HT-29 (cell line): ENCODE measurements at regions not wholly inside any gene's neighbourhood (a gene's known extent, or its start where the extent isn't known, plus 50 kb on each side); places are given as distances from the start of the nearest gene placed in this dataset.
A peak's percentile ranks its signal among the peaks of the same experiment; 100 is the strongest.

Experiments used
- DNase-seq: peaks from one replicate; pipeline ENCODE4 v3.0.0-alpha.2; 2015; ENCODE audit warnings: low spot score

DNA sequence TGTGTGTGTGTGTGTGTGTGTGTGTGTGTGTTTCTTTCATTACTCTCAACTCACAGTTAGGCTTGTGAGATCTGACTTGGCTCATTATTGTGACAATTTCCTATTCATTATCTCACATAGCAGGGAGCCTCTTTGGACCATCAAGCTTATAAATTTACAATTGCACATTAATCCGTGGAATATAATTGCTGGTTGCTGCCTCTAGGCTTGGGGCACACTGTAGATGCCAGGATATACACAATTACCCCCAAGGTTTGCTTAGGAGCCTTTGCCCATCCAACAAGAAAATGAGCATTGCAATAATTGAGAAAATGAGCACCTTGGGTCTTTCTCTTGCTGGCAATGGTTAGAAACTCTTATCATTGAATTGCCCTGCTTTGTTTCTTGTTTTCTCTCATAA, 161.6 kb upstream of the DMRTA1 start:
- DNase-seq = no peak

- DNase-seq = no peak
Measured at GRCh38 chr9:22286661-22287060, 160.0 kb upstream of the DMRTA1 start.

DNA sequence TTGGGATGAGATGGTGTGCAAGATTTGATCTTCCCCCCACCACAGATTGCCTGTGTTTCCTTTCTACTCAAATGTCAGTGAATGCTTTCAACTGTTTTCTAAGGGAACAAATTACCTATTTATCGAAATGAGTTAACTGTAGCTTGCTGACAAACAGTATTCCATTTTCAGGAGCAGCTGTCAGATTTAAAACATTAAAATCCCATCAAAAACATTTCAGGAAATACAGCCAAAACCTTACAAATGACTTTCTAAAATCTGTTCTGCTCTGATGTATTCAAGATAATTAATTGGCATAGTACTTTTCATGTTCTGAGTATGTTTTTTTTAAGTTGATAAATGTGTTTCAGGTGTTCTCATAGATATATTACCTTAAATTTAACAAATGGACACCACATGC, 158.0 kb upstream of the DMRTA1 start:
- DNase-seq = no peak

DNA sequence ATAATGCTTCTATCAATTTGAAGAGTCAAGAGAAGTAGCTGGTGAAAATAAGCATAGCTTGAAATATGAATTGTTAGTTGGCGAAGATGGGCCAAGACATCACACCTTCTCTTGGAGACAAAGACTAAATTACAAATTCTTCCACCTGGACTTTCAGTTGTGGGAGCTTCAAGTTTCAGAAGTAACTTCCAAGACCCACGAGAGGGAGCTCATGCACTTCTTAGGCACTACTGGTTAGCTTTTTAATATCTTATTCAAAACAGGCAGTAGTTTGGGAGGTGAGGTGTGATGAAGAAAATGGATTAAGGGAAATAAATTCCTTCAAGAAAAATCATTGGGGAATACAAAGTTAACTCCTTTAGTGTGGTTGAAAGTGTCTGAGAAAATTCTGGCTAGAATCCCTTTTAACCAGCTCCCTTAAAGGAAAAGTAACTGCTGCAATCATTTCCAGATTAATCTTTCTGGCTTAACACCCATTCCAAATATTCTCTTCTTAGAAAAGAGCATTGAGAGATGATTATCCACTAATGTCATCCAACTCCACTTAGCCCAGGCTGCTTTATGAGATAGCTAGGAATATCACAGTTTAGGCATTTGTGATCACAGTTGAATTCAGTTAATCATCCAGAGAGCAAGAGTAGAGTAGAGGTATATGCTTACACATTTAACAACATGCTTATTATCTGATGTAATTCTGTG, 139.5 kb upstream of the DMRTA1 start:
- peak; percentile 66 for DNase-seq

GRCh38 chr9:22308177-22308576, 138.4 kb upstream of the DMRTA1 start:
- peak; percentile 13 for DNase-seq

DNA sequence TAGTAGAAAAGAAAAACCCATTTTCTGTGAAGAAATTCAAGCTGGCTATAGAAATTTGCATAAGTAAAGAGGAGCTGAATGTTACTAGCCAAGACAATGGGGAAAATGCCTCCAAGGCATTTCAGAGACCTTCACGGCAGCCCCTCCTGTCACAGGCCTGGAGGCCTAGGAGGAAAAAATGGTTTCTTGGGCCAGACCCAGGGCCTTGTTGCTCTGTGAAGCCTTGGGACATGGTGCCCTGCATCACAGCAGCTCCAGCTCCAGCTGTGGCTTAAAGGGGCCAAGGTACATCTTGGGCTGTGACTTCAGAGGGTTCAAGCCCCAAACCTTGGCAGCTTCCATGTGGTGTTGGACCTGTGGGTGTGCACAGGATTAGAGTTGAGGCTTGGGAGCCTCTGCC, 130.0 kb upstream of the DMRTA1 start:
- no peak for DNase-seq

- DNase-seq = no peak
Measured at GRCh38 chr9:22331533-22331932, 115.1 kb upstream of the DMRTA1 start.

DNA sequence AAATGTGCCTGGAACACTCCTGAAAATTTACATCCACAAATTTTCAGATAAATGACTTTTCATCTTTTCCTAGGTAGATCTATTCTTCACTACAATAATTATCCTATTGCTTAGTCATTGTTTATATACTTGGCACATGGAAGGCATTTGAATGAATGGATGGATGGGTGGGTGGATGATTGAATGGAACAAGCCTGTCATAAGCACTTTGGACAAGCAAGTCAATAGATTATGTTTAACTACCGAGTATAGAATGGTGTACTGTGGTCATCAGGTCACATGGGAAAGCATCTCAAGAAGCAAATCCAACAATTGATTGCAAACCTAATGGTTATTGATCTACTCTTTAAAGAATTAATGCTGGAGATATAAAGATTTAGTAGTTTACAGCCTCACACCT, 114.4 kb upstream of the DMRTA1 start:
- DNase-seq = no peak

- DNase-seq = no peak
Measured at GRCh38 chr9:22337261-22337660, 109.4 kb upstream of the DMRTA1 start.

GRCh38 chr9:22342491-22343217, 104.0 kb upstream of the DMRTA1 start:
- no peak for DNase-seq

DNA sequence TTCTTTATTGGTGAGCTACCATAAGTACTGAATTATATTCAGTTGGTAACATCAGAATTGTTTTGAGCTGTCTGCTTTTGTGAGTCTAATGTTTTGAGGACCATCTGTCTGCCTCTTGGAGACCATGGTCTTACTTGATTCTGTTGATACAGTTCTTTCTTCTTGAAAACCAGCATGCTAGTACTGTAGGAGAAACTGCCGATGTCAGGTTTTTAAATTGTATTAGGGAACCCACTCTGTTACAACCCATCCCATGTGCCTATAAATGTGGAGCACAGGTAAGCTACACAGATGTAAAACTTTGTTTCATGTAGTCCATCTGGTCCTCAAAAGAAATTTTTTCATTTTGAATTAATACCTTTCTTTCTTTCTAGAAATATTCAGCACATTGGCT, 103.4 kb upstream of the DMRTA1 start:
- DNase-seq = no peak

DNA sequence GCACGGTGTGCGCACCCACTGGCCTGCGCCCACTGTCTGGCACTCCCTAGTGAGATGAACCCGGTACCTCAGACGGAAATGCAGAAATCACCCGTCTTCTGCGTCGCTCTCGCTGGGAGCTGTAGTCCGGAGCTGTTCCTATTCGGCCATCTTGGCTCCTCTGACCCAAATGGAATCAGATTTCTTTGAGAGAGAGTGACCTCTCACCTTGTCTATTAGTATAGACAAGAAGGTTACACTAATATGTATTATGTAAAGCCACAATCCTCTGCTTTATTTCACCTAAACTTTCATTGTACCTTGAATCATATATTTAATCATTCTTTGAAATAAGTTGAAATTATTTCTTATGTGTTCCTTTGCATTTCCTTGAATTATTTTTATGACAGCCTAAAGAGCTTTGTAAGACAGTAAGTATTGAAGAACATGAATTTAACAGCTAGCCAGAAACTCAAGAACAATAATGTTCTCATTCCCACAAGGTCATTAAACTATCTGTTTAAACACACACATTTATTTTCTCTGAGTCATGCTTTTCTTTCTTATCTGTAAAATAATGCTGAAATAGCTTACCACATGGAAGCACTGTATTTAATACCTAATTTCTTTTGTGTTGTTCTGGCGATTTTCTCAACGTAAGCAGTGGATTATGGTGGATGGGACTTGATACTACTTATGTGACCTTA, 91.8 kb upstream of the DMRTA1 start:
- DNase-seq = no peak

GRCh38 chr9:22356985-22357384, 89.6 kb upstream of the DMRTA1 start:
- no peak for DNase-seq

DNA sequence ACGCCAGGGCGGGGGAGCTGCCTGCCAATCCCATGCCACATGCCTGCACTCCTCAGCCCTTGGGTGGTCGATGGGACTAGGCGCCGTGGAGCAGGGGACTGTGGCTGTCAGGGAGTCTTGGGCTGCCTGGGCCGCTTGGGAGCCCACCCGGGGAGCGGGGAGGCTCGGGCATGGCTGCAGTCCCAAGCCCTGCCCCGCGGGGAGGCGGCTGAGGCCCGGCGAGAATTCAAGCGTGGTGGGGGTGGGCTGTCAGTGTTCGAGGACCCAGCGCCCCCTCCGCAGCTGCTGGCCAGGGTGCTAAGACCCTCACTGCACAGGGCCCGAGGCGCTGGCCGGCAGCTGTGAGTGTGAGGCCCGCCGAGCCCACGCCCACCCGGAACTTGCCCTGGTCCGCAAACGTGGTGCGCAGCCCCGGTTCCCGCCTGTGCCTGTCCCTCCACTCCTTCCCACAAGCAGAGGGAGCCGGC, 83.2 kb upstream of the DMRTA1 start:
- DNase-seq = no peak

DNA sequence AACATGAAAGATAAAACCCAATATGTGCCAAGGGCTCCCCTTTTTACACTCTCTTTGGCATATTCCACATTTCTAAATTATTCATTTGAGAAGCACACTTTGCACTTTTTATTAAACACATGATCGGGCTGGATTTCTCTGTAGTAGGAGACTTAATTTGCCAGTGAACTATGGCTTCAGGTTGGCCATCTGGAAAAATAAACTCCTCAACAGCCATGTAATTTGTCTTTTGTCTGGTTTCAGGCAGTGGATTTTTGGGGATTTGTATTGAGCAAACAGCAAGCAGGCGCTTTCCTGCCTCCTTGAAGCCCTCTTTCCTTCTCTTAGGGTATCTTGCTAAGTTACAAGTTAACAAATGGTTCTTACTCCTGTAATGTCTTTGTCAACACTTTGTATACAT, 73.0 kb upstream of the DMRTA1 start:
- DNase-seq = no peak

DNA sequence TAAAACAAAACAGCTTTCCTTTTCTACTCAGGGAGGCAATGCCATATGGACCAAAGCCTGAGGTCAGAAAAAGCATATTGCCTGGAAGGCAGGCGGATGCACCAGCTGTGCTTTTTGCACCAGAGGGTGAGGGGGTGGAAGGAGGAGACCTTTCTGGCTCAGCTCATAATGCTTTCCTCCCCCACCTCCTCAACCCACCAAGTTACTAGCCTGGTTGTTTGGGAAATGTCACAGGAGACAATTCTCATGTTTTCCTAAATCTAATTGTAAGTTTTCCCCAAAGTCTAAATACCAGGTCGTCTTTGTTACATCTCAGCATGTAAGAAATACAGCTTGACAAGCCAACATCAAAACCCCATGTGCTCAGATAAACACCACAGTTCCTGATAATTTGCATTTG, 72.6 kb upstream of the DMRTA1 start:
- DNase-seq = no peak

DNA sequence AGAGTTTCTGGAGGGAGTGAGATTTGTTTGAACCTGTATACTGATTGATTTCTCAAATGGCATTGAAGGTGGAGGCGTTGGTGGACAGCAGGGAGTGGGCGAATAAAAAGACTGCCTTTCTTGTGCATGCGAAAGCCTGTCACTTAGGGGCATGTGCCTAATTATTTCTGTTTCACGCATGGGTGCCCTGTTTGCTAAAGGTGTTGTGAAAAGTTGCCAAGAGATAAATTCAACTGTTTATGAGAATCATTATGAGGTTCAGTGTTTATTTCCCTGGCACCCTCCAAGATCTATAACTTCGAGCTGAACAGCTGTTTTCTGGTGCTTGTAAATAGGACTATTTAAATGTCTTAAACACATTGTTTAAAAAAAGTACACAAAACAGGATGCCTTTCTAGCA, 67.4 kb upstream of the DMRTA1 start:
- DNase-seq = no peak

DNA sequence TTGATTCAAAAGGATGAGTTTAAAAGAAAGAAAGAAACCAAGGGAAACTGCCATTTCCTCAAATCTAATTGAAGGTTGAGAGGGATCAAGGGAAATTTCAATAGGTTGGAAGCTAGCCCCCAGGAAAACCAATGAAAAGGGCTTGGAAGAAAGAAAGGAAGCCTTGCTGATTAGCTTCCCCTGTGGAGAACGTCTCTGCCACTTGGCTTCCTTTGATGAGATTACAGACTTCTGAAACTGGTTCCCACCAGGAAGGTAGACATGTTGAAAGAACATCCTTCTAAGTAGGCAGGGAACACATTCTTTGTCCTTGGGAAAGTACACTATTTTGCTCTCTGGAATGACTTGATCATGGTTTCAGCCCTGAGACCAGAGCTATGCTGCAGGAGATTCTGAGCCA, 65.5 kb upstream of the DMRTA1 start:
- DNase-seq = no peak

- no peak for DNase-seq
Measured at GRCh38 chr9:22382331-22382730, 64.3 kb upstream of the DMRTA1 start.

DNA sequence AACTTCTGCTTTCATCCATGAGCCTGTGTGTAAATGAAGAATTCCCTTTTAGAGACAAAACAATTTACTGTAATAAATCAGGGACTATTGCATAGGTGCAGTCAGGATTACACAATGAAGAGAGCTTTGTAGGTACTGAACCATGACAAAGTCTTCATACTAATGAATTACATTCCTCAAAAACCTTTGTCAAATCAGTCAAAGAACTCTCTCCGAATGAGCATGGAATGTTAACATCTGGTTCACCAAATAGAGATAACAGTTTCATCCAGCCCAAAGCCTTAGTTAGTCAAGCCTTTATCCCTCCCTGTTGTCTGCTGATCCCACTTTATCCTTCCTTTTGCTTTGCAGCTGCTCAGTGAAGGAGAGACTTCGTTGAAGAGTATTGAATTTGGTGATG, 62.9 kb upstream of the DMRTA1 start:
- DNase-seq = no peak

- no peak for DNase-seq
Measured at GRCh38 chr9:22389271-22389670, 57.4 kb upstream of the DMRTA1 start.

- DNase-seq = no peak
Measured at GRCh38 chr9:22392523-22392922, 54.1 kb upstream of the DMRTA1 start.

GRCh38 chr9:22395687-22396141, 50.9 kb upstream of the DMRTA1 start:
- peak; percentile 26 for DNase-seq
